ENCODE measurements at regions not wholly inside any gene's neighbourhood (a gene's known extent, or its start where the extent isn't known, plus 50 kb on each side); places are given as distances from the start of the nearest gene placed in this dataset.
"Not testable (repeated sequence)": the region's sequence is repeated elsewhere in the genome, so short reads cannot be mapped to it uniquely, and the experiment has no call there.

DNA sequence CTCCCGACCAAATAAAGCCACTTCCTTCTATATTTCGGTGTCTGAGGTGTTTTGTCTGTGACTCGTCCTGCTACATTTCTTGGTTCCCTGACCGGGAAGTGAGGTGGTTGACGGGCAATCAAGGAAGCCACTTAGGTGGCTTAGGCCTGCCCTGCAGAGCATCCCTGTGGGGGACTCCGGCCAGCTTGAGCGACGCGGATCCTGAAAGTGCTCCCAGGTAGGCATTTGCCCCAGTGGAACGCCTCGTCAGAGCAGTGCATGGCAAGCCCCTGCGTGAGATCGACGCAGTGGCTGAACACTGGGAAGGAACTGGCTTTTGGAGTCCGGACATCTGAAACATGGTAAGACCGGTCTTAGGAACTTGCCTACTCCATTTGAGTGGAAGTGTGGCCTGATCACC is 157.2 kb upstream of the COX7C start:
- intact Hi-C loops (cut with DNase I; ENCODE audit: low total_unique reads) = no loop called here
- no peak for TF ChIP-seq POLR2AphosphoS5 (IDR thresholded peaks at IDR 0.05)
- no peak for TF ChIP-seq CTCF (IDR thresholded peaks at IDR 0.05)
- TF ChIP-seq POLR2A (IDR thresholded peaks at IDR 0.05) = no peak
- no peak for TF ChIP-seq EP300 (IDR thresholded peaks at IDR 0.05)
- WGBS, 5 donors = 92 to 95% (median 93%) methylated on average over 15 to 16 of the region's 16 CpGs
- Histone ChIP-seq H3K27ac (no peak overlapping the region), H3K27me3 (no peaks in the 10 kb centered on the region), H3K36me3 (no peaks in the 10 kb centered on the region), H3K4me1 (peaks cover 0 to 10% (median 3%) of the 10 kb centered on the region in 4 donors), H3K9me3 (peaks cover 4 to 48% (median 37%) of the 10 kb centered on the region in 4 donors), H3K4me3 (no peak overlapping the region)
- no peak for DNase-seq

DNA sequence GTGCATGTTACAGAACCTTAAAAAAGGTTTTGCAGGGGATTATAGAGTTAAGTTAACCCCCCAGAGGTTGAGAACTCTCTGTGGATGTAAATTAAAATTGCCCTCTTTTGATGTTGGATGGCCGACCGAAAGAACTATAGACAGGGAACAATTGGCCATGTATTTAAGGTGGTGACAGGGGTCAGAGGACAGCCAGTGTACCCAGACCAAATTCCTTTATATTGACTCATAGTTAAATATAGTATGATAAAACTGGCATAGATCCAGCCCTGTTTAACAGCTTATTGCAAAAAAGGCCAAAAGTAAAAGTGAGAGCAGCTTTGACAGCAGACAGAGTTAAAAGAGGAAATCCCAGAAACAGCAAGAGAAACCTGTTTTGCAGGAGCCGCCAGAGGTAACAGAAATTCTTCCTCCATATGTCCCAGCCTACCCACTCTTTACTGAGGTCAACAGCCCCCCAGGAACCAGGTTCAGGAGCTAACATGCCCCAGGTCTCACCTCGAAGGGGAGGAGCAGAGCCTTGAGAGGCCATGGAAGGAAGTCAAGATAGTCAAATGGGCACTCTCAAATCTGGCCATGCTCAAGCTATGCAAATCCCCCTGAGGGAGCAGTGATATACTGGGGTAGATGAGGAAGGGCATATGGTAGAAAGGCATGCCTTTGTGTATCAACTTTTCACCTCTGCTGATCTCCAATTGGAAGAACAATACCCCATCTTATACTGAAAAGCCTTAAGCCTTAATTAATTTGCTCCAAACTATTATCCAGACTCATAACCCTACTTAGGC is 156.4 kb upstream of the COX7C start:
- H3K27ac ChIP-seq = no peak overlapping the region
- no peaks in the 10 kb centered on the region for H3K27me3 ChIP-seq
- no peak overlapping the region for H3K4me3 ChIP-seq
- H3K4me1 ChIP-seq = peaks cover 0 to 10% (median 3%) of the 10 kb centered on the region in 4 donors
- TF ChIP-seq EP300 (IDR thresholded peaks at IDR 0.05) (no peak), CTCF (IDR thresholded peaks at IDR 0.05) (no peak), POLR2AphosphoS5 (IDR thresholded peaks at IDR 0.05) (no peak), POLR2A (IDR thresholded peaks at IDR 0.05) (no peak)
- intact Hi-C loops (cut with DNase I; ENCODE audit: low total_unique reads) = no loop called here
- H3K9me3 ChIP-seq = peaks cover 8 to 47% (median 39%) of the 10 kb centered on the region in 4 donors
- H3K36me3 ChIP-seq = no peaks in the 10 kb centered on the region
- peak in 1 of 2 donors; percentile 56 for DNase-seq
- WGBS, 5 donors = 11 to 32% (median 25%) methylated on average over 4 of the region's 4 CpGs

- WGBS, 5 donors = 64 to 88% (median 77%) methylated on average over 2 of the region's 2 CpGs
- TF ChIP-seq POLR2AphosphoS5 (IDR thresholded peaks at IDR 0.05) (no peak), POLR2A (IDR thresholded peaks at IDR 0.05) (no peak), EP300 (IDR thresholded peaks at IDR 0.05) (no peak), CTCF (IDR thresholded peaks at IDR 0.05) (no peak)
- peaks cover 8 to 54% (median 42%) of the 10 kb centered on the region in 4 donors for H3K9me3 ChIP-seq
- no peak overlapping the region for H3K27ac ChIP-seq
- peaks cover 0 to 10% (median 3%) of the 10 kb centered on the region in 4 donors for H3K4me1 ChIP-seq
- peak in 1 of 2 donors; percentile 7 for DNase-seq
- H3K36me3 ChIP-seq = no peaks in the 10 kb centered on the region
- intact Hi-C loops (cut with DNase I; ENCODE audit: low total_unique reads) = no loop called here
- H3K4me3 ChIP-seq = no peak overlapping the region
- no peaks in the 10 kb centered on the region for H3K27me3 ChIP-seq
Measured at GRCh38 chr5:86463339-86463738, 154.4 kb upstream of the COX7C start.

DNA sequence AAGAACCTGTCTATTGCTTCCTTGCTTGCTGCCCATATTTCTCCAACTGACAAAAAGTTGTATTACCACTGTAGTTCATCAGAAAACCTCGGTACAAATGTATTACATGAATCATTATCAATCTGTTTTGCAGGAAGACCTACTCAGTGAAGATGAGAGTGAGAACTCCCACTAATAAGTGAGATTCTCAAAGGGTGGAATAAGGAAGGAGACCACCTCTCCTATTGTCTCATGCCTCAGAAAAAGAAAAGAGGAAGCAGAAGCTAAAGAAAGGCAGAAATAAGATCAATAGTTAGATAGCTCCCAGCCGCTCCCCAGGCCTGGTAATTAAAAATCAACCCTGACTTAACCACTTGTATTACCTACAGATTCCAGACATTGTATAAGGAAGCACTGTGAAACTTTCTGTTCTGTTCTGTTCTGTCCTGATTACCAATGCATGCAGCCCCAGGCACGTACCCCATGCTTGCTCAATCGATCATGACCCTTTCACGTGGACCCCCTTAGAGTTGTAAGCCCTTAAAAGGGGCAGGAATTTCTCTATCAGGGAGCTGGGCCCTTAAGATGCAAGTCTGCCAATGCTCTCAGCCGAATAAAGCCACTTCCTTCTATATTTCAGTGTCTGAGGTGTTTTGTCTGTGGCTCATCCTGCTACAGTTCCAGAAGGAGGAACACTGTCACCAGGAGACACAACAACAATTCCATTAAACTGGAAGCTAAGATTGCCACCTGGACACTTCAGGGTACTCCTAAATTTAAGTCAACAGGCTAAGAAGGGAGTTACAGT is 152.5 kb upstream of the COX7C start:
- no peak for TF ChIP-seq POLR2A (IDR thresholded peaks at IDR 0.05)
- TF ChIP-seq CTCF (IDR thresholded peaks at IDR 0.05) = no peak
- no peak for TF ChIP-seq POLR2AphosphoS5 (IDR thresholded peaks at IDR 0.05)
- no peak for TF ChIP-seq EP300 (IDR thresholded peaks at IDR 0.05)
- H3K36me3 ChIP-seq = no peaks in the 10 kb centered on the region
- DNase-seq = no peak
- intact Hi-C loops (cut with DNase I; ENCODE audit: low total_unique reads) = no loop called here
- WGBS, 5 donors = 74 to 83% (median 76%) methylated on average over 6 of the region's 6 CpGs
- no peaks in the 10 kb centered on the region for H3K27me3 ChIP-seq
- H3K4me3 ChIP-seq = no peak overlapping the region
- peaks cover 0 to 10% (median 3%) of the 10 kb centered on the region in 4 donors for H3K4me1 ChIP-seq
- peaks cover 8 to 54% (median 42%) of the 10 kb centered on the region in 4 donors for H3K9me3 ChIP-seq
- no peak overlapping the region for H3K27ac ChIP-seq

DNA sequence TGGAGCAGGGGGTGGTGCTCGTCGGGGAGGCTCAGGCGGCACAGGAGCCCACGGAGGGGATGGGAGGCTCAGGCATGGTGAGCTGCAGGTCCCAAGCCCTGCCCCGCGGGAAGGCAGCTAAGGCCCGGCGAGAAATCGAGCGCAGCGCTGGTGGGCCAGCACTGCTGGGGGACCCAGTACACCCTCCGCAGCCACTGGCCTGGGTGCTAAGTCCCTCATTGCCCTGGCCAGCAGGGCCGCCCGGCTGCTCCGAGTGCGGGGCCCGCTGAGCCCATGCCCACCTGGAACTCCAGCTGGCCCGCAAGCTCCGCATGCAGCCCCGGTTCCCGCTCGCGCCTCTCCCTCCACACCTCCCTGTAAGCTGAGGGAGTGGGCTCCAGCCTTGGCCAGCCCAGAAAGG is 151.0 kb upstream of the COX7C start:
- DNase-seq; intact Hi-C loops (cut with DNase I; ENCODE audit: low total_unique reads); H3K36me3 ChIP-seq; H3K27ac ChIP-seq; H3K4me1 ChIP-seq; H3K27me3 ChIP-seq; H3K4me3 ChIP-seq: not testable (repeated sequence)
- peaks cover 8 to 49% (median 42%) of the 10 kb centered on the region in 4 donors for H3K9me3 ChIP-seq
- 95 to 99% (median 96%) methylated on average over 14 to 23 of the region's 23 CpGs for WGBS, 5 donors

All from stomach (tissue), 8 donors.